ENCODE measurements at regions not wholly inside any gene's neighbourhood (a gene's known extent, or its start where the extent isn't known, plus 50 kb on each side); places are given as distances from the start of the nearest gene placed in this dataset.

GRCh38 chr13:38542601-38543000, 144.3 kb upstream of the FREM2 start:
- H2BK12ac ChIP-seq (ENCODE audit: low read length), result no peak overlapping the region
- H3K14ac ChIP-seq (ENCODE audit: low read length), result no peak overlapping the region
- H3K27ac ChIP-seq (replicated peaks; ENCODE audit: low read length), result no peak overlapping the region
- DNase-seq (ENCODE audit: low spot score), result no peak
- no peak overlapping the region for H4K8ac ChIP-seq (ENCODE audit: low read depth, low read length)
- H4K91ac ChIP-seq (ENCODE audit: low read depth, low read length, poor library complexity), result no peak overlapping the region
- no peaks in the 10 kb centered on the region for H3K36me3 ChIP-seq (replicated peaks in 1 of 2; ENCODE audit: control insufficient read depth in 2 of 2, insufficient read depth in 2 of 2, low read length in 2 of 2)
- H3K4me3 ChIP-seq (ENCODE audit: low read length in 2 of 2), result no peak overlapping the region
- H3K23ac ChIP-seq (ENCODE audit: low read depth, low read length, poor library complexity), result no peak overlapping the region
- H3K18ac ChIP-seq (ENCODE audit: low read length), result no peak overlapping the region
- no peak overlapping the region for H3K4ac ChIP-seq (ENCODE audit: low read length)
- H2AFZ ChIP-seq (ENCODE audit: low read length), result no peak overlapping the region
- H3K4me2 ChIP-seq (ENCODE audit: insufficient read depth, low read length, poor library complexity, severe bottlenecking), result no peak overlapping the region
- H3K79me1 ChIP-seq (ENCODE audit: low read depth, low read length), result no peaks in the 10 kb centered on the region
- H3K27me3 ChIP-seq (ENCODE audit: control insufficient read depth in 3 of 3, insufficient read depth in 3 of 3, low read depth in 1 of 3, low read length in 3 of 3), result no peaks in the 10 kb centered on the region
- H3K9me3 ChIP-seq (replicated peaks in 1 of 2; ENCODE audit: control insufficient read depth in 2 of 2, insufficient read depth in 1 of 2, low read depth in 1 of 2, low read length in 2 of 2), result no peaks in the 10 kb centered on the region
- no peak overlapping the region for H2BK5ac ChIP-seq (ENCODE audit: low read length)
- no peak overlapping the region for H2AK5ac ChIP-seq (ENCODE audit: low read depth, low read length)
- H3K9ac ChIP-seq (ENCODE audit: low read depth, low read length, poor library complexity), result no peak overlapping the region
- peaks cover 0 to 2% of the 10 kb centered on the region in 2 donors for H3K4me1 ChIP-seq (ENCODE audit: control insufficient read depth in 2 of 2, insufficient read depth in 1 of 2, low read depth in 1 of 2, low read length in 2 of 2)
- H2BK120ac ChIP-seq (ENCODE audit: low read depth, low read length), result no peak overlapping the region
- WGBS, 2 donors (ENCODE audit: extremely low coverage in 2 of 2, insufficient read length in 2 of 2, insufficient replicate concordance in 1 of 2), result no CpG with 5 or more reads among the region's 3 CpGs
- H2BK15ac ChIP-seq (ENCODE audit: low read length), result no peak overlapping the region

GRCh38 chr13:38543561-38543960, 143.3 kb upstream of the FREM2 start:
- WGBS, 2 donors (ENCODE audit: extremely low coverage in 2 of 2, insufficient read length in 2 of 2, insufficient replicate concordance in 1 of 2), result no CpG with 5 or more reads among the region's 4 CpGs
- no peak overlapping the region for H2AFZ ChIP-seq (ENCODE audit: low read length)
- no peak overlapping the region for H2BK15ac ChIP-seq (ENCODE audit: low read length)
- no peak overlapping the region for H2BK120ac ChIP-seq (ENCODE audit: low read depth, low read length)
- no peak overlapping the region for H2BK5ac ChIP-seq (ENCODE audit: low read length)
- H3K4ac ChIP-seq (ENCODE audit: low read length), result no peak overlapping the region
- no peak overlapping the region for H3K4me2 ChIP-seq (ENCODE audit: insufficient read depth, low read length, poor library complexity, severe bottlenecking)
- H4K8ac ChIP-seq (ENCODE audit: low read depth, low read length), result no peak overlapping the region
- no peak for DNase-seq (ENCODE audit: low spot score)
- no peak overlapping the region for H3K9ac ChIP-seq (ENCODE audit: low read depth, low read length, poor library complexity)
- H3K18ac ChIP-seq (ENCODE audit: low read length), result no peak overlapping the region
- no peaks in the 10 kb centered on the region for H3K9me3 ChIP-seq (replicated peaks in 1 of 2; ENCODE audit: control insufficient read depth in 2 of 2, insufficient read depth in 1 of 2, low read depth in 1 of 2, low read length in 2 of 2)
- H3K79me1 ChIP-seq (ENCODE audit: low read depth, low read length), result no peaks in the 10 kb centered on the region
- no peaks in the 10 kb centered on the region for H3K27me3 ChIP-seq (ENCODE audit: control insufficient read depth in 3 of 3, insufficient read depth in 3 of 3, low read depth in 1 of 3, low read length in 3 of 3)
- H3K36me3 ChIP-seq (replicated peaks in 1 of 2; ENCODE audit: control insufficient read depth in 2 of 2, insufficient read depth in 2 of 2, low read length in 2 of 2), result no peaks in the 10 kb centered on the region
- H3K23ac ChIP-seq (ENCODE audit: low read depth, low read length, poor library complexity), result no peak overlapping the region
- no peak overlapping the region for H4K91ac ChIP-seq (ENCODE audit: low read depth, low read length, poor library complexity)
- H2BK12ac ChIP-seq (ENCODE audit: low read length), result no peak overlapping the region
- no peak overlapping the region for H2AK5ac ChIP-seq (ENCODE audit: low read depth, low read length)
- no peak overlapping the region for H3K4me3 ChIP-seq (ENCODE audit: low read length in 2 of 2)
- no peaks in the 10 kb centered on the region for H3K4me1 ChIP-seq (ENCODE audit: control insufficient read depth in 2 of 2, insufficient read depth in 1 of 2, low read depth in 1 of 2, low read length in 2 of 2)
- no peak overlapping the region for H3K27ac ChIP-seq (replicated peaks; ENCODE audit: low read length)
- H3K14ac ChIP-seq (ENCODE audit: low read length), result no peak overlapping the region

GRCh38 chr13:38563739-38564138, 123.1 kb upstream of the FREM2 start:
- Histone ChIP-seq H3K18ac (ENCODE audit: low read length) (no peak overlapping the region), H2BK12ac (ENCODE audit: low read length) (no peak overlapping the region), H3K4me2 (ENCODE audit: insufficient read depth, low read length, poor library complexity, severe bottlenecking) (no peak overlapping the region), H2BK120ac (ENCODE audit: low read depth, low read length) (no peak overlapping the region), H2AK5ac (ENCODE audit: low read depth, low read length) (no peak overlapping the region), H3K27ac (replicated peaks; ENCODE audit: low read length) (no peak overlapping the region), H3K79me1 (ENCODE audit: low read depth, low read length) (no peaks in the 10 kb centered on the region), H3K4ac (ENCODE audit: low read length) (no peak overlapping the region), H3K23ac (ENCODE audit: low read depth, low read length, poor library complexity) (no peak overlapping the region), H3K14ac (ENCODE audit: low read length) (no peak overlapping the region), H2BK5ac (ENCODE audit: low read length) (no peak overlapping the region), H4K8ac (ENCODE audit: low read depth, low read length) (no peak overlapping the region), H4K91ac (ENCODE audit: low read depth, low read length, poor library complexity) (no peak overlapping the region), H2BK15ac (ENCODE audit: low read length) (no peak overlapping the region), H3K4me1 (ENCODE audit: control insufficient read depth in 2 of 2, insufficient read depth in 1 of 2, low read depth in 1 of 2, low read length in 2 of 2) (no peaks in the 10 kb centered on the region), H3K9me3 (replicated peaks in 1 of 2; ENCODE audit: control insufficient read depth in 2 of 2, insufficient read depth in 1 of 2, low read depth in 1 of 2, low read length in 2 of 2) (no peaks in the 10 kb centered on the region), H2AFZ (ENCODE audit: low read length) (no peak overlapping the region), H3K9ac (ENCODE audit: low read depth, low read length, poor library complexity) (no peak overlapping the region), H3K27me3 (ENCODE audit: control insufficient read depth in 3 of 3, insufficient read depth in 3 of 3, low read depth in 1 of 3, low read length in 3 of 3) (no peaks in the 10 kb centered on the region), H3K4me3 (ENCODE audit: low read length in 2 of 2) (no peak overlapping the region), H3K36me3 (replicated peaks in 1 of 2; ENCODE audit: control insufficient read depth in 2 of 2, insufficient read depth in 2 of 2, low read length in 2 of 2) (no peaks in the 10 kb centered on the region)
- DNase-seq (ENCODE audit: low spot score), result no peak
- no CpG with 5 or more reads among the region's 2 CpGs for WGBS, 2 donors (ENCODE audit: extremely low coverage in 2 of 2, insufficient read length in 2 of 2, insufficient replicate concordance in 1 of 2)

GRCh38 chr13:38564256-38565150, 122.4 kb upstream of the FREM2 start:
- Histone ChIP-seq H3K36me3 (replicated peaks in 1 of 2; ENCODE audit: control insufficient read depth in 2 of 2, insufficient read depth in 2 of 2, low read length in 2 of 2) (no peaks in the 10 kb centered on the region), H3K27me3 (ENCODE audit: control insufficient read depth in 3 of 3, insufficient read depth in 3 of 3, low read depth in 1 of 3, low read length in 3 of 3) (no peaks in the 10 kb centered on the region), H3K79me1 (ENCODE audit: low read depth, low read length) (no peaks in the 10 kb centered on the region), H2BK12ac (ENCODE audit: low read length) (no peak overlapping the region), H4K91ac (ENCODE audit: low read depth, low read length, poor library complexity) (no peak overlapping the region), H3K14ac (ENCODE audit: low read length) (no peak overlapping the region), H2AK5ac (ENCODE audit: low read depth, low read length) (no peak overlapping the region), H2AFZ (ENCODE audit: low read length) (no peak overlapping the region), H3K23ac (ENCODE audit: low read depth, low read length, poor library complexity) (no peak overlapping the region), H3K9ac (ENCODE audit: low read depth, low read length, poor library complexity) (no peak overlapping the region), H3K27ac (replicated peaks; ENCODE audit: low read length) (no peak overlapping the region), H2BK15ac (ENCODE audit: low read length) (no peak overlapping the region), H3K4me3 (ENCODE audit: low read length in 2 of 2) (no peak overlapping the region), H3K18ac (ENCODE audit: low read length) (no peak overlapping the region), H3K9me3 (replicated peaks in 1 of 2; ENCODE audit: control insufficient read depth in 2 of 2, insufficient read depth in 1 of 2, low read depth in 1 of 2, low read length in 2 of 2) (no peaks in the 10 kb centered on the region), H3K4me2 (ENCODE audit: insufficient read depth, low read length, poor library complexity, severe bottlenecking) (no peak overlapping the region), H4K8ac (ENCODE audit: low read depth, low read length) (no peak overlapping the region), H3K4me1 (ENCODE audit: control insufficient read depth in 2 of 2, insufficient read depth in 1 of 2, low read depth in 1 of 2, low read length in 2 of 2) (no peaks in the 10 kb centered on the region), H3K4ac (ENCODE audit: low read length) (no peak overlapping the region), H2BK5ac (ENCODE audit: low read length) (no peak overlapping the region), H2BK120ac (ENCODE audit: low read depth, low read length) (no peak overlapping the region)
- WGBS, 2 donors (ENCODE audit: extremely low coverage in 2 of 2, insufficient read length in 2 of 2, insufficient replicate concordance in 1 of 2), result no CpG with 5 or more reads among the region's 7 CpGs
- no peak for DNase-seq (ENCODE audit: low spot score)

All from neuronal stem cell (in vitro differentiated cells).